H1 (cell line): ENCODE measurements at regions not wholly inside any gene's neighbourhood (a gene's known extent, or its start where the extent isn't known, plus 50 kb on each side); places are given as distances from the start of the nearest gene placed in this dataset.

ENCODE experiments used
- CBX8 ChIP-seq: fragments of 300-800, 300-1000 bp; sonication (generic); IDR thresholded peaks from 2 replicates; pipeline ENCODE4 v1.7.1; 2016; ENCODE audit warnings: low read depth, low read length, borderline replicate concordance

DNA sequence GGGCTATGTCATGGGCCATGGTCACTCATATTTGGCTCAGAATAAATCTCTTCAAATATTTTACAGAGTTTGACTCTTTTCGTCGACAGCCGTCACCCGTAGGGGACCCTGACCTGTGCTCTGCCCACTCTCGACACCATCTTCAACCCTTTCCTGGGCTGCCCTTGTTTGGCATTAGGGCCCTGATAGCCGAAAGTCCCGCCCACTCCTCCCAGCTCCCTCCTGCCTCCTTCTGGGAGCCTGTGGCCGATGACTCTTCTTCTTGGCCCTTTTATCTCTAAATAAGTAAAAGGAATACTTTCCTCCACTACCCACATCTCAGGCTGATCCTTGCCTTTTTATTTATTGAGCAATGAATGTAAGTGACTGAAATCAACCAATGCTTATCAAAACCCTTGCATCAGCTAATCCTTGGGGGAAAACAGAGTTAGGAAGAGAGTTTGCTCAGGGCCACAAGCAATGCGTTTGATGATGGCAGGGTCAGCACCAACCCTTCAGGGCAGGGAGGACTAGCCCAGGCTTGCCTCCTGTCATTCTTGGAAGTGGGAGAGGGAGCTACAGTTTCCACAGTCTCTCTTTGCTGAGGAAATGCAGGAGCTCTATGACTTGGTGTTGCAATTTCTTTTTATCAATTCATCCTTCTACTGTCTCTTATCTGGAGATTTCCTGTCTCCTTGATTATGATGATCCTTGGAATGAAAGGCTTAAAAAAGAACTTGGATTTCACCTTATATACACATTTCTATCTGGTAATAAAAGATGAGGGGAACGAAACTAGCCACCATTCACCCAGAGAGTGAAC is 218.2 kb upstream of the PODXL start (continued):
- TF ChIP-seq CBX8, result no peak
- TF ChIP-seq, all 59 proteins: peak for 4
